HG03045 (cell line): ENCODE measurements at regions not wholly inside any gene's neighbourhood (a gene's known extent, or its start where the extent isn't known, plus 50 kb on each side); places are given as distances from the start of the nearest gene placed in this dataset.
"Not testable (repeated sequence)": the region's sequence is repeated elsewhere in the genome, so short reads cannot be mapped to it uniquely, and the experiment has no call there.

ENCODE experiments used
- ATAC-seq: cut with Tn5 transposase; IDR thresholded peaks from one replicate; pipeline ENCODE4 v1.9.1; 2021; ENCODE audit warnings: mild to moderate bottlenecking, moderate library complexity; ENCODE audit not compliant: unreplicated experiment

DNA sequence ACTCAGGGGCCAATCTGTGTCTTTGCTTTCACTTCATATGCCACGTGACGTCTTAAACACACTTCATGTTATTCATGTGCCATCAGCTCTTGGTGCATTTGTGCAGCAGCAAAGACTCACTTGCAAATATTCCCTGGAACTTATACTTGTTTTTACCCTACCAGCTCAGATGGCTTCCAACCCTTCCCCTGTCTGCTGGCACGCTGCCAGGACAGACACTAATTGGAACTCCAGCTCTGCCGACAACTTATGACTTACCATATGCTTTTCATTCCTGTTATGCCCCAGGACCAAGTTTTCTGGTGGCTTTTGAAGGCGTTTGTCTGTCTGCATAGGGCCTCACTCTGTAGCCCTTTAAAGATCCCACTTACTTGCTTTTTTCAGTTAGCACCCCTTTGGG is 261.7 kb upstream of the GNPDA2 start:
- ATAC-seq, result no peak

DNA sequence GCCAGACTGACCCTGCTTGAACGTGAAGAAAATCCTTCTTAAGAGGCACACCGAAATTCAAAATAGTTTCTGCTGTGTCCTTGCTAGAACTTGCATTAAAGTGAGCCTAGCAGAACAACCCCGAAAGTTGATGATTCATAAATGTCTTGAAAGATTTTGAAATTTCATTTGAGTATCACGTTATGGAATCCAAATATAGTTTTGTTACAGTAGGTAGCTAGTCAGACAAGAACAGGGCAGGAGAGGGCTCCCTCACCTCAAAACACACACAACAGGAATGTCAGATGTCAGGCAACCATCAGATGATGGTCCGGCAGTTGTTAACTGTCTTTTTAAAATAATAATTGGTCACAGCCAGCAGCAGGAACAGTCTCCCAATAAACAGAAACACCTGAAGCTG is 259.6 kb upstream of the GNPDA2 start:
- no peak for ATAC-seq

DNA sequence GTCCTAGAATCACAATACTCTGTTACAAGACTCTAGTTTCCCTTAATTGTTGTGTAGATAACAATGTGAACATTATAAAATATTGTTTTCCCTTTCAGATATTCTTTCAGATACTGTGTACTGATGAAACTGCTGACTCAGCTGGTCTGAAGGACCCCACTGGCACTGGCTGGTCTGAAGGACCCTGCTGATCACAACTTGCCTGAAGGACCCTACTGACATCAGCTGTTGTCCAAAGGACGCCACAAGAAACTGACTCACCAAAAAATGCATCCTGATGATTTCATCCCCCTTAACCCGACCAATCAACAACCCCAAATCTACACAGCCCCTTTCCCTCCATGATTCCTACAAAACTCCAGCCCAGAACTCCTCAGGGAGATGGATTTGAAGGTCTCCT is 258.8 kb upstream of the GNPDA2 start:
- ATAC-seq, result no peak

DNA sequence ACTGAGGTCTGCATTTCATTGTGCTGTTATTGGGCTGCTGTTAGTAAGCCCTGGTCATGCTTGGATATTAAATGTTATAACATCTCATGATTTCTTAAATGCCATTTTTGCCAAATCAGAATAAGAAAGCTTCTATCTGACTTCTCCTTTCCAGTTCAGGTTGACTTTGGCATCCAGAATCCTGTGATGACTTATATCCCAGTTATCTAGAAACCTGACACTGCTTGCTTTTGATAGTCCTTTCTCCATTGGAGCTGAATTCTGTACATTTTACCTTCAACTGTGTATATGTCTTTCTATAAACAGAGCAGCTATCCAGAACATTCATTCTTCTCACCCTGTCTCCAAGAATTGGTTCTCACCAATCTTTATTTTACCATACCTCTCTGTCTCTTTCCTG is 257.7 kb upstream of the GNPDA2 start:
- no peak for ATAC-seq

DNA sequence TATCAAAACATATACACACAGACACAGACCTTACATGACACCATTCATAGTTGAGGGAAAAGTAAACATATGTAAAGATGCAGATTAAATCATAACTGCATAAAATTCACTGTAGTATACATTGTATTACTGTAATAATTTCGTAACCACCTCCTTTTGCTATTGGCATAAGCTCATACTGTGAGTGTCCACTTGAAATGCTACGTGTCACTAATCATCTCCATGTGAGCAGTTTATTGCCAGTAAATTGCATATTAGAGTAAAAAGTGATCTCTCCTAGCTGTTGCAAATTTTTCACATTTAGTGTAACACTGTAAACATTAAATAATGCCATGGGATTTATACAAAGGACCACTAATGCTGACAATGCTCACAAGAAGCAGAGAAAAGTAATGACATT is 256.7 kb upstream of the GNPDA2 start:
- no peak for ATAC-seq

DNA sequence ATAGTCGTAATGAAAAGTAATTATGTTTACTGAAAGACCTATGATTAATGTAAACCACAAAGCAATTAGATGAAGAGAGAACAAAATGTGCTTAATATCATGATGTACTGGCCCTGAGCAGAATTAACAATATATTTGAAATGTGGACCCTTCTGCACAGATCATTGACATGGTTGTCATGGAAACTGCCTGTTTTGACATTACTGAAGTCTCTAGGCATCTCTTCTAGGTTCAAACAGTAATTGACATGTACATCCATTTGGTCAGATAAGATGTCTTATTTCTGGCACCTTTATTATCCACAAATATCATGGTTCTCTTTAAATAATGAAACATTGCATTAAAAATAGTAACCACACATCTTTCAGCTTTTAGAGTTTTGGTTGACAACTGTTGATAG is 251.7 kb upstream of the GNPDA2 start:
- ATAC-seq, result no peak

DNA sequence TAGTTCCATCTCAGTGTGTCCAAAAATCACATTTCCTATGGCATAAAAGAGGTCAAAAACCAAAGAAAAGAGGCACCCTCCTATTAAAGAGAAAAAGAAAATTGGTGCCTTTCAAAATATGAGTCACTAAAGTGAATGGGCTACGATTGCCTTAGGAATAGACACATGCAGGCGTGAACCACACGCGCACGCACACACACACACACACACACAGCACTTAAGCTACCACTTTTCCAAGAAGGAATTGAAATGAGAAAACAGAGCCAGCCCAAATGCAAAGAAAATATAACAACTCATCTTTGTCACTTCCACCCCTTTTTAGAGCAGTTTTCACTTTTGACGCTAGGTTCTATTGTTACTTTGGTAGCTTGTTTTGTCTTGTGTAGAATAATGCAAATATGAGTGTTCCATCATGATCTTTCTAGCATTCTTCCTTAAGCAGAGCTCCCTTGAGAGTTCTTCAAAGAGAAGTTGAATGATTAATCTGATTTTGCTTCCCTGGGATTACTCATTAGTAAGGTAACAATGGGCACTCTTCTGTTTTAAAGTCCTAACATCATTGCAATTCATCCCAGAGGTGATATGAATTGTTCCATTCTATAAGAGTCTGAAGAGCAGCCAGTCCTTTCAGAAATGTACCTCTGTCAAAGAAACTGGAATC is 239.2 kb upstream of the GNPDA2 start:
- no peak for ATAC-seq

DNA sequence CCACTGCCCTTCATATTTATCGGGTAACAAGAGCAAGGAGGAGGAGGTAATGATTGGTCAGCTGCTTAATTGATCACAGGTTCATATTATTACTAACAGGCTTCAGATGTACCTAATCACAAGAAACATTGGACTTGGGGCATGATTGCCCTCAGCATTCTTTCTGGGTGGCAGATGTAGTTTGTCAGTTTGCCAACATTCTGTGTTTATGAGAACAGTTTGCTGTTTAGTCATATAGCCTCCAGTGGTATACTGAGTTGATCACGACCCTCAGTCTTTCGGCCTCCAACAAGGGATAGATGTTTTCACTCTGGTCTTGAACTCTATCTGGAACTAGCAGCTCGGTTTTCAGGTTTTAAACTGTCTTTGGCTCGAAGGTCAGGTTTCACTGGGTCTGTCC is 237.7 kb upstream of the GNPDA2 start:
- ATAC-seq, result not testable (repeated sequence)

DNA sequence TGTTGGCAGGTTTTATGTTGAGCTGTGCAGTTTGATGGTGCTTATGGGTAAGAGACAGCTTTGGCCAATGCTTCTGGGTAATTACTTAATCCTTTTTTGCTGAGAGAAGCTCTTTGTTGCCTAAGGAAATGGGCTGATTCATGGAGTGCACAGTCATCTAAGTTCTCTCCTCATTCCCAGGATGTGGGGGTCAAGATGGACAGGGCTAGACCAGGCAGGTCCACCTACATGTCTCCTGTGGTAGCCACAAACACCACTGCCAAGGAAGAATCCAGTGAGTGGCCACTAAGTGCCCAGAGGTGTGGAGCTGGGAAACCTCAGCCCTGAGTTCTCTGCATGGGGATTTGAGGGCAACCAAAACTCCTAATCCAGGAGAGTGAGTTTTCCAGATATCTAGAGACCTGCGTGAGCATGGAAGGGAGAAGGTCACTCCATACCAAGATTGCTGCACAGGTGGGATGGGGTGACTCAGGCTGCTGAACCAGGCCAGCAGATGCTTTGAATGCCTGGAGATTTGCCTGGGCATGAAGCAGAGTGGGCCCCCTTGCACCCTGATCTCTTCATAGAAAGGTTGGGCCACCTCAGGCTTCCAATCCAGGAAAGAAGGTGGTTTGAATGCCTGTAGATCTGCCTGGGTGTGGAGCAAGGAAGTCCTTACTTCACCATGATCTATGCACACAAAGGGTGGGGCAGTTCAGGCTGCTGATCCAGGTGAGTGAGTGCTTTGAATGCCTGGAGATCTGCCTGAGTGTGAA is 234.8 kb upstream of the GNPDA2 start:
- no peak for ATAC-seq

DNA sequence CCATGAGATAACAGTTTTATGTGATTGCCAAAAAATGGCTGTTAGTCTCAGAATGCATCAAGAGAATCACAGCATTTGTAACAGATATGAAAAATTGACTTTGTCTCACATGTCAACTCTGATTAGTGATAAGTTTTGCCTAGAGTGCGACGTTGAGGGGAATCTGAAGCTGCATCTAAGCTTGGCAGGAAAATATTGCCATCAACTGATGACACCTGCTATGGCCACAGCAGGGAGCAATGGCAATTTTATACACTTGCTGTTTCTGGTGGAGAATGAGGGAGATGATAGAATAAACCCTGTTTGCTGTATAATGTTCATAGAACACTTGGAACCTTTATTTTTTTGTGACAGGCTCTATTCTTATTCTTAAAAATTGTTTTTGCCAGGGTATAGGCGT is 205.4 kb upstream of the GNPDA2 start:
- no peak for ATAC-seq

DNA sequence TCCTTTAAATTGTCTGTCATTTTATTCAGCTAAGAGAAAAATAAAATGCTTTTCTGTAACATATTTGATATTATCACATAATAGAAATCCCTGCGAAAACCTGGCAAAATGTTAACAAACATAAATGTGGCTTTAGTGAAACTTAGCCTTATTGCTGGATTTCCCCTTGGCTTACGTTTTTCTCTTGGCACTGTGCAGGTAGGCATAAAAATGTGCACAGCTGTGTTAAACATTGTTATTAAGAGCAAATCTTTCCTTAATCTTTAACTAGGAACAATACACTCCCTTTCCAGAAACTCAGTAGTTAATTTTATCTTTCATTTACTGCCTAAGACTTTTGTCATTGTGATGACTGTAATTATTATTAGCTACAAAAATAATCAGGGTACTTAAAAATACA is 202.4 kb upstream of the GNPDA2 start:
- ATAC-seq, result no peak

DNA sequence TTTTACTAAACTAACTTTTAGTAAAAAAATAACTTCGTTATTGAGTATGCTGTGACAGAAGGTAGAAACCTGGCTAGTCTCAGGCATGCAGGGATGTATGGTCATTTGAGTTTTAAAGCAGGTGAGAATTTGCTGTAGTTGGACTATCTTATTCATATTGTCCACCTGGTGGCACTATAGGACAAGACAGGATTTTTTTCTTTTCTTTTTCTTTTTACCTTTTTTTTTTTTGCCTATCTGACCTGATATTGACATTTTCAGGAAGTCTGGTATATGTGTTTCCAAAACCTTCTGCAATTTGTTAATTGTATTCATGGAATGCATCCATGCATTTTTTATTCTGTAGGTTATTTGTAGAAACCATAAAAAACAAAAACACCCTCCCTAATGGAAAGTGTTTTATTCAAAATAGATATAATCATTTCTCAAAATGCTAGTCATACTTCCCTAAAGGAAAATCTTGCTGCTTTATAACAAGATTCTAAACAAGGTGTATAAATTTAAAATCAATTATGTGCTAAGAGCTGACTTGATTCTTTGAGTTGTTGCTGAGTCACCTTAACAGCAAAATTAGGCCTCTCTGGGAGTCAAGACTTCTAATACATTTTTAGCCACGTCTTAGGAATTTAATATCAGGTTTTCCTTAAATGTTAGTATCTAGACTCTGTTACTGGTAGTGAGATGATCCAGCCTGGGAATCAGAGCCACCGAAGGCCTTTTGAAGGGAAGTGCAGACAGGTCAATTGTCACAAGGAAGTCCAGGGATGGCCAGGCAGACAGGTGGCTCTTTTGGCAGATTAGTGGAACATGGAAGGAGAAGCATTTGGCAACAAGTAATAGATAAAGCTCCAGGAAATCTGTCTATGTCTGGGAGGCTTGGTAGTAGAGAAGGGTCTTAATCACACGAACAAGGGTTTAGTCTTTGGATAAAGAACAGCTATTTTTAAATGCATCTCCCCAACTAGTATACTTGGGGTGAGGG is 201.3 kb upstream of the GNPDA2 start:
- no peak for ATAC-seq

DNA sequence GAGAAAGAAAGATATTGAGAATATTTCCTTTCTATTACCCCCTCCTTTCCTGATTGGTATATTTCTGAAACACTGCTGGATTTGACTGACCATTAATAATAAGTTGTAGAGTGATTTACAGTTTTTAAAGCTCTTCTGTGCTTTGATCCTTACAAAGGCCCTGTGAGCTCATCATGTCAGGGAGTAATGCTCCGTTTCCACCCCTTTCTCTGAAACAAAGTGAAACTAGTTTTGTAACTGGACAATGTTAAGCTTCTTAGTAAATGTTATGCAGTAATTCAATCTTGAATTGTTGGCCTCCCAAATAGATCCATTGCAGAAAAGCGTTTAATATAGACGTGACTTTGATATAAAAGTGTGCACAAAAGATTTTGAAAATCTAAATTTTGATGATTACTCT is 190.1 kb upstream of the GNPDA2 start:
- no peak for ATAC-seq

DNA sequence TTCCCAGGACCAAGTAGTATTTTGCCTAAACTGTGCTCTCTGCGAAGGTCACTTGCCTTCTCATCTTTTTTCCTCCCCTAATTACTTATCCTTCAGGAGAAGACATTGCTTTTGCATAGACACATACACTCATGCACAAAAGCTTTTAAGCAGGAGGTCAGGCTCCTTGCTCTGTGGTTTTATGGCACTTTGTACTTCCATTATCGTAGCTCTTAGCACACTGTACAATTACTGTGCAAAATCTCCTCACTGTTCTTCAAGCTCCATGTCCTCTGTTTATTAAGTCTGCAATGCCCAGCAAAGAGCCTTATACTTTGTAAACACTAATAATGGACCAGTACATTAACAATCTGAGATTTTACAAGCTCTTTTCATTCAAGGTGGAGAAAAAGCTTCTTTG is 188.4 kb upstream of the GNPDA2 start:
- no peak for ATAC-seq

DNA sequence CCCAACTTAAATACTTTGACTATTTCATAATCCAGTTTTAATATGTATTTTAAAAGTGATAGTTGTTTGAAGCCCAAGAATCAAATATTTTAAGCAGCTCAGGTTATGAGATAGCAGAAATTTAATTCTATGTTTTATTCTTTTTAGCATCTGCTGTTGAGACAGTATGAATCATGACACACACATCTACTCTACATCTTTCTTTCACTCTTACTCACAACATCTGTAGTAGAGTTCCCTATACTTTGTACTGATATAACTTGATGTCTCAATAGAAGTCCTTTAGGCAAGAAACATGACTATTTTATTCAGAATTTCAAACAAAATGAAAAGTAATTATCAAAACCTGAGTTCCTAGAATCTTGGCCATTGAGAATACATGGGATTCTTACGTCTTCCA is 187.9 kb upstream of the GNPDA2 start:
- no peak for ATAC-seq

DNA sequence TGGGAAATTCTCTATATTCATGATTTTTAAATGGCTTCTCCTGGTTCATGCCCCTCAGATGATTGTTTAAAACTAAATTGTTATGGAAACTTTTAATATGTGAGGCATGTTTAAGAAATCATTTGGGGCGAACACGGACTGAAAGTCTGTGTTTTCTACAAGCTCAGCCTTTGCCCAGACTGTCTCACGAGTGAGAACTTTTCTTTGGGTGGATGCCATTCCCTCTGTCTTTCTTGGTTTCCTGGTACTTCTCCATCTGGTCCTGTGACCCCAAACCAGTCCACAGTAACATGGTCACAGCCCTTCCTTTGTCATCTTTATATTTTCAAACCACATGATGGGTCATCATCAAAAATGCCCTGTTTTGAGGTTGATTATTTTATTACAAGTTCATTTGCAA is 186.6 kb upstream of the GNPDA2 start:
- no peak for ATAC-seq

DNA sequence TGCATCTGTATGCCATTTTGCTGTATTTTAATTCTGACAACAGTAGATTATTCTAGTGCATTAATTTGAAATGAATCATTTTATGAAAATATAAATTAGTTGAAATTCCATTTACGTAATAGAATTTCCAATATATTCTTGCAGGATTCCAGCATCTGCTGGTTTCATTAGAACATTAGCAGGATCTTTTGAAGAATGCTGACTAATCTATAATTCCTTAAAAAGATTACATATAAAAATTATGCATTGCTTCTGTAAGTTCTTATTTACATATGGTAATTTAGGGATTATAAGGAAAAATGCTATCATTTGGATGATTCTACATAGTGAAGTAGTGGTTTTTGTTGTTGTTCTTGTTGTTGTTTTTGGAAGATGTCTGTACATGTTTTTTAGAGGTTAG is 182.2 kb upstream of the GNPDA2 start:
- ATAC-seq, result no peak

DNA sequence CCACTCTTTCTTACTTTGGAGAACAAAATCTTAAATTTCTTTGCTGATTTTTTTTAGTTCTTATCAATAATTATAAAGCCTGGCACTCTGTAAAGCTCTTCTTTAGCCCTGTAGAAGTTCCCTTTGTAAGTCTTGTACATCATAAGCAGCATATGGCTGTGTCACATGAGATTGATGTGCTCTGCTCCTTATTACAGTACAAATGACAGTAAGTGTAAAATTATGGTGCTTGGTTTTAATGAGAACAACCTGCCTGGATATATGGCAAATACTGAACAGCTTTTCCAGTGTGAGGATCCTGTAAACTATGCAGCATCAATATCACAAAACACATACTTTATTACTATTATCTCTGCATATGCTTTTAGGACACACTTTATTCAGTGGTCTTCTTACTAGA is 145.9 kb upstream of the GNPDA2 start:
- no peak for ATAC-seq

DNA sequence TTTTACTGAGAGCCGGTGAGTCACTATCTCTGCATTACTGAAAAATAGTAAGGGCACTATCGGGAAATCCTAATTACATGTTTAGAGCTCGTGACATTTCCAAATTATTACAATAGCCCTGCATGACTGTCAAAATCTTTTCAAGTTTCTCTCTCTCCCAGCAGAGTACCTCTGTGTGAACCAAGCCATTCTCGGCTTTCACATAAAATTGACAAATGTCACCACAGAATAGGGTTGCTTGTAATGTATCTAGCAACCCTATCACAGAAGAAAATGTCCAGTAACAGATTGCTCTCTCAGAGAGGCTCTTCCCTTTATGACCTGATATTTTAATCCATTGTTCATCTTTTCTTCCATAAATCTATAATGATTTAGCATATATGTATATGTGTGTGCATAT is 144.8 kb upstream of the GNPDA2 start:
- no peak for ATAC-seq

DNA sequence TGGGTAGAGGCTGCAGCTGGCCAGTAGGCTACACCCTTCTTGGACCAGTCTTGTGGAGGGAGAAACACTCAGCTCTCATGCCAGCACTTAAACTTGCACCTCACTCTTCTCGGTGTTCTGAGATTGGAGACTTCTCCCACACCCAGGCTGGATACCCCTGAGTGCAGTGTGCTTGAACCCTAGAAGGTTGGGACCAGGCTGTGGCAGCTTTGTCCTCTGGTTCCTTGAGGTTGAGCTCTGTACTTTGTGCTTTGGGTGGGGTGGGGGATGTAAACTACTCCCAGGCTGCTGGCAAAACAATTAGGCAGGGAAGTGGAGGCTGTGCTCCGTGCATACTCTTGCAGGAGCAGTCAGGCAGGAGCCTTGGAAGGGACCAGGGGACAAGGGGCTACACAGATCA is 143.6 kb upstream of the GNPDA2 start:
- ATAC-seq, result no peak

DNA sequence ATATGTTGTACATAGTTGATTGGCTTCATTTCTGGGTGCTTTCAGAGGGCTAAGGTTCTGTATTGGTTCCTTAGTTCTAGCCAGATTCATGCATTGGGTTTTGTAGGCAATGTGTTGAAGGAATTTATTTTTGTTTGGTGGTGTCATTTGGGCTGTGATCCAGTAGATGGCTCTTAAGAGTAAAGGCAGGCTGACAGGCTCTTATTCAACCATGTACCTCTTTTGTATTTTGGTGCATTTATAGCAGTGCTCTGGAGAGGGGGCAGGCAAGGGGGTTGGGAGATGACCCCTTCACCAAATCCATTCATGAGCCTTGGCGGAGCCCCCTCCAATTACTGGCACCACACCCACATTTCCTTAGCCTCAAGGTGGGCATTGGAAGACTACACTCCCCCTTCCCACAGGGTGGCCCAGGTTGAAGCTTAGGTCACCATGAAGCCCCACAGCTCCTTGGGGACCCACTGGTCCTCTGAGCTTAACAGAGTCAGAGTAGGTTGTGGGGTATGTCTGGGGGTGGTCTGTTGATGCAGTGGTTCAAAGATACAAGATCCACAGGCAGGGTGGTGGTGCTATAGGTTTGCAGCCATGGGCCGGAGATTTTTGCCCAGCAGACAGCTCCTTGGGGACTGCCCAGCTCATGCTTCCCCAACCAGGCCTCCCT is 143.0 kb upstream of the GNPDA2 start:
- no peak for ATAC-seq
